Small intestine (tissue), 7 donors: ENCODE measurements at regions not wholly inside any gene's neighbourhood (a gene's known extent, or its start where the extent isn't known, plus 50 kb on each side); places are given as distances from the start of the nearest gene placed in this dataset.

Source experiments
- DNase-seq, 2 donors: peaks; one replicate each; pipeline versions ENCODE4 v3.0.0 to v3.0.0-alpha.2; 2013
- FAIRE-seq: peaks from 2 replicates; lab custom pipeline; 2012; peaks lifted over from hg19 to GRCh38; lab: Jason Lieb, UNC
- H3K27ac ChIP-seq, 3 donors: one replicate each; pipeline ENCODE4 v1.5.1; 2013; ENCODE audit warnings: low read length in 2 of 3, mild to moderate bottlenecking in 2 of 3, control low read depth in 1 of 3, inconsistent platforms in 1 of 3, low read depth in 1 of 3, moderate library complexity in 1 of 3
- H3K27me3 ChIP-seq, 3 donors: one replicate each; pipeline ENCODE4 v1.6.1; 2013; ENCODE audit warnings: low read length in 3 of 3, inconsistent platforms in 1 of 3; ENCODE audit not compliant: control insufficient read depth in 3 of 3, insufficient read depth in 3 of 3
- H3K36me3 ChIP-seq, 3 donors: one replicate each; pipeline ENCODE4 v1.6.1; 2013; ENCODE audit warnings: low read length in 3 of 3, inconsistent platforms in 1 of 3, low read depth in 1 of 3, mild to moderate bottlenecking in 1 of 3, moderate library complexity in 1 of 3; ENCODE audit not compliant: control insufficient read depth in 3 of 3, insufficient read depth in 2 of 3
- H3K4me1 ChIP-seq, 3 donors: one replicate each; pipeline ENCODE4 v1.6.1; 2013; ENCODE audit warnings: low read length in 2 of 3, inconsistent platforms in 1 of 3, low read depth in 1 of 3, mild to moderate bottlenecking in 1 of 3, moderate library complexity in 1 of 3; ENCODE audit not compliant: control insufficient read depth in 3 of 3, insufficient read depth in 2 of 3
- H3K4me3 ChIP-seq, 3 donors: one replicate each; pipeline ENCODE4 v1.5.1; 2013; ENCODE audit warnings: low read length in 3 of 3, control low read depth in 1 of 3, inconsistent platforms in 1 of 3, low read depth in 1 of 3, mild to moderate bottlenecking in 1 of 3, moderate library complexity in 1 of 3
- H3K9me3 ChIP-seq, 2 donors: one replicate each; pipeline ENCODE4 v1.6.1; 2013; ENCODE audit warnings: low read depth in 1 of 2, low read length in 1 of 2; ENCODE audit not compliant: control insufficient read depth in 2 of 2, insufficient read depth in 1 of 2
- WGBS, 3 donors: extraction: QIAGEN DNeasy Blood & Tissue Kit; methylation state at CpG; one replicate each; pipeline ENCODE4 v1.1.7; 2013; 5-methylcytosine and 5-hydroxymethylcytosine counted together
- donor health status: healthy with polysubstance abuse.
- donor health status: control.
- donor health status: control.
- donor health status: Bipolar disorder and iron deficiency.
- donor health status: healthy.

GRCh38 chr19:31772915-31773314 is 423.7 kb upstream of the TSHZ3 start:
- H3K36me3 ChIP-seq, result no peaks in the 10 kb centered on the region
- no peak for DNase-seq
- H3K9me3 ChIP-seq, result no peaks in the 10 kb centered on the region
- H3K4me3 ChIP-seq, result no peak overlapping the region
- H3K4me1 ChIP-seq, result no peaks in the 10 kb centered on the region
- FAIRE-seq, result no peak
- no peak overlapping the region for H3K27ac ChIP-seq
- 79 to 92% (median 87%) methylated on average over 5 of the region's 5 CpGs for WGBS, 3 donors
- no peaks in the 10 kb centered on the region for H3K27me3 ChIP-seq

DNA sequence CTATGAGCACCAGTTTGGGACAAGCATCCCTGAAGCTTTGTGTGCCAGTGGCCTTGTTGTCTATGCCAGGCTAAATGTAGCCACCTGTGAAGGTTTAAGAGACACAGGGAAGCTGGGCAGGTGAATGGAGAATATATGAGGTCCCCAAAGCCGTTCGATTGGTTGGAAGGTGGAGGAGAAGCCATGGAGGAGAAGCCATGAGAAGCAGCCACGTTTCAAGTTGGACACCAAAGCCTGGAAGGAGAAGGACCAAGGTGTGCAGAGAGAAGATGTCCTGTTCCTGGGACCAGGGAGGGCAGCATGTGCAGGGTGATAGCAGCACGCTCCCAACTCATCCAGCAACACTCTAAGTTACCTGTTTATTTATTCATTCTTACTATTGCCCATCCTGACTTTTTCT is 432.3 kb upstream of the TSHZ3 start:
- no peaks in the 10 kb centered on the region for H3K9me3 ChIP-seq
- FAIRE-seq (no peak), DNase-seq (no peak)
- H3K4me1 ChIP-seq, result no peaks in the 10 kb centered on the region
- H3K27ac ChIP-seq, result no peak overlapping the region
- H3K4me3 ChIP-seq, result no peak overlapping the region
- no peaks in the 10 kb centered on the region for H3K36me3 ChIP-seq
- H3K27me3 ChIP-seq, result no peaks in the 10 kb centered on the region
- WGBS, 3 donors, result 59 to 80% (median 66%) methylated on average over 4 of the region's 4 CpGs

DNA sequence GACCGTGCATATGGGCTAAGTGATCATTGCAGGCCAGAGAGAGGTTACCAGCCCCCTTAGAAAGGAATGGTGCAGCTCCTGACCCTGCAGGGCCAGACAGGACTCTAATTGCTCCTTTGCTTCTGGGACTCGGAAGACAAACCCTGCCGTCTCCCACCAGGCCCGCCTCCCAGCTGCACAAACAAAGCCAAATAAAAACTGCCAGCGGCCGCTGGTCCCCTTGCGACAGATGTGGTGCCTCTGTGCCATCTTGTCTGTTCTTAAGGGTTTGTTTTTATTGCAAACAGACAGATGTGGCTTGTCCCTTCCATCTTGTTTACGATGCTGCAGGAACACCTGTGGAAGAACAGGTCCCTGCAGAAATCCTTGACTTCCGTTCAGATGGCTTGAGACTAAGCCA is 434.4 kb upstream of the TSHZ3 start:
- Histone ChIP-seq H3K36me3 (no peaks in the 10 kb centered on the region), H3K4me3 (no peak overlapping the region), H3K27ac (no peak overlapping the region), H3K9me3 (no peaks in the 10 kb centered on the region), H3K27me3 (peaks cover 0 to 2% (median 0%) of the 10 kb centered on the region in 3 donors), H3K4me1 (no peaks in the 10 kb centered on the region)
- DNase-seq, result no peak
- no peak for FAIRE-seq
- WGBS, 3 donors, result 20 to 61% (median 36%) methylated on average over 9 of the region's 9 CpGs

DNA sequence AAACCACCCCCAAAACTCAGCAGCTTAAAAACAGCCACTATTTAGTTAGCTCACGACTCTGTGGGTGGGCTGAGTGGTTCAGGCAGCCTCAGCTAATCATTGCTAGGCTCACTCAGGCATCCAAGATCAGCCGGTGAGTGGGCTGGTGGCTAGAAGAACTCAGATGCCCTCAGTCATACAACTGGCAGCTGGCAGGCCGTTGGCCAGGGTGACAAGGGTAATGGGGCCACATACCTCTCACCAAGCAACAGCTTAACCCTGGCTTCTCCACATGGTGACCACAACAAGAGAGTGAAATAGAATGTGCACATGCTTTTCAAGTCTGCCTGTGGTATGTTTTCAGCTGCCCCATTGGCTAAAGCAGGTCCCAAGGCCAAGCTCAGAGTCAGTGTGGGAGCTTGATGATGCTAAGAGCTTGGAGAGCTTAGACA is 435.4 kb upstream of the TSHZ3 start:
- no peak overlapping the region for H3K4me3 ChIP-seq
- H3K27me3 ChIP-seq, result peaks cover 0 to 2% (median 0%) of the 10 kb centered on the region in 3 donors
- no peak overlapping the region for H3K27ac ChIP-seq
- WGBS, 3 donors, result 18 to 41% (median 21%) methylated on average over 3 of the region's 3 CpGs
- H3K4me1 ChIP-seq, result no peaks in the 10 kb centered on the region
- FAIRE-seq (no peak), DNase-seq (no peak)
- no peaks in the 10 kb centered on the region for H3K36me3 ChIP-seq
- H3K9me3 ChIP-seq, result no peaks in the 10 kb centered on the region

GRCh38 chr19:31801611-31802010 is 452.4 kb upstream of the TSHZ3 start:
- DNase-seq, result no peak
- Histone ChIP-seq H3K27ac (no peak overlapping the region), H3K4me3 (no peak overlapping the region), H3K36me3 (no peaks in the 10 kb centered on the region), H3K4me1 (no peaks in the 10 kb centered on the region), H3K27me3 (no peaks in the 10 kb centered on the region), H3K9me3 (no peaks in the 10 kb centered on the region)
- WGBS, 3 donors, result 81 to 87% (median 84%) methylated on average over 4 of the region's 4 CpGs
- FAIRE-seq, result no peak

GRCh38 chr19:31803835-31804446 is 454.7 kb upstream of the TSHZ3 start:
- DNase-seq (no peak), FAIRE-seq (no peak)
- no peaks in the 10 kb centered on the region for H3K4me1 ChIP-seq
- H3K4me3 ChIP-seq, result no peak overlapping the region
- 43 to 73% (median 44%) methylated on average over 6 of the region's 6 CpGs for WGBS, 3 donors
- H3K36me3 ChIP-seq, result no peaks in the 10 kb centered on the region
- H3K27me3 ChIP-seq, result no peaks in the 10 kb centered on the region
- H3K9me3 ChIP-seq, result no peaks in the 10 kb centered on the region
- no peak overlapping the region for H3K27ac ChIP-seq

- no peak for FAIRE-seq
- no peak overlapping the region for H3K4me3 ChIP-seq
- no peaks in the 10 kb centered on the region for H3K4me1 ChIP-seq
- DNase-seq, result no peak
- no peak overlapping the region for H3K27ac ChIP-seq
- H3K27me3 ChIP-seq, result no peaks in the 10 kb centered on the region
- H3K36me3 ChIP-seq, result no peaks in the 10 kb centered on the region
- H3K9me3 ChIP-seq, result no peaks in the 10 kb centered on the region
- 50 to 69% (median 62%) methylated on average over 2 of the region's 2 CpGs for WGBS, 3 donors
These were observed 455.4 kb upstream of the TSHZ3 start for GRCh38 chr19:31804668-31805067.

DNA sequence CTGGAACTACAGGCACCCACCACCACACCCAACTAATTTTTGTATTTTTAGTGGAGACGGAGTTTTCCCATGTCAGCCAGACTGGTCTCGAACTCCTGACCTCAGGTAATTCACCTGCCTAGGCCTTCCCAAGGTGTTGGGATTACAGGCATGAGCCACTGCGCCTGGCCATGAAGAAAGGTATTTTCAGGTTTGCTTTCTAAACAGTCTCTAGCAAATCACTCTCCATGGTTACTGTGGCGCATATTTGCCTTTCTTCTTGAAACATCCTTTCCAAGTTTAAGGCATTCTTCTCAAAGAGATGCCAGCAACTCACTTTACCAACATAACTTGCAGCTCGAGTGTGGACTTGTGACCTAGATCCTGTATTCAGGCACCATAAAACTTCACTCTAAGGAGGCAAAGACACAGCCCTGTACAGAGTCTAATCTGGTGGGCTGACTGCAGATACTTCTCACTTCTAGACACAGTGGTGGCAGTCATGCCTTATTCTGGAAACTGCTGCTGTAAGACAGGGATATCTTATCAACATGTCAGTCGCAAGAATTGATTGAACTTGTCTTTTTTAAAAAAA is 461.4 kb upstream of the TSHZ3 start:
- Histone ChIP-seq H3K36me3 (no peaks in the 10 kb centered on the region), H3K27ac (no peak overlapping the region), H3K27me3 (no peaks in the 10 kb centered on the region), H3K4me1 (no peaks in the 10 kb centered on the region), H3K9me3 (no peaks in the 10 kb centered on the region), H3K4me3 (no peak overlapping the region)
- FAIRE-seq, result no peak
- no peak for DNase-seq
- WGBS, 3 donors, result 60 to 77% (median 67%) methylated on average over 6 of the region's 6 CpGs
